Heart left ventricle (tissue), 16 donors: ENCODE measurements at regions not wholly inside any gene's neighbourhood (a gene's known extent, or its start where the extent isn't known, plus 50 kb on each side); places are given as distances from the start of the nearest gene placed in this dataset.

Source experiments
- ATAC-seq, 4 donors: fragments of 200-7000 bp; cut with Tn5 transposase; one replicate each; pipeline ENCODE4 v1.9.1; 2020 to 2022; ENCODE audit warnings: moderate library complexity in 4 of 4, mild to moderate bottlenecking in 3 of 4, moderate number of reproducible peaks in 1 of 4
- DNase-seq, 5 donors: peaks; one replicate each; pipeline ENCODE4 v3.0.0-alpha.2; 2020
- H3K27ac ChIP-seq, 12 donors: fragments of 200-600 bp; sonication (generic) in 4 of 12; one replicate each; pipeline versions ENCODE4 v1.5.0 to v1.8.0; 2016 to 2022; ENCODE audit warnings: mild to moderate bottlenecking in 2 of 12
- H3K27me3 ChIP-seq, 9 donors: fragments of 200-600 bp; sonication (generic) in 2 of 9; one replicate each; pipeline versions ENCODE4 v1.5.1 to v1.8.0; 2016 to 2022; ENCODE audit warnings: mild to moderate bottlenecking in 3 of 9
- H3K36me3 ChIP-seq, 9 donors: fragments of 200-600 bp; sonication (generic) in 2 of 9; one replicate each; pipeline versions ENCODE4 v1.5.0 to v1.8.0; 2018 to 2022; ENCODE audit warnings: mild to moderate bottlenecking in 2 of 9
- H3K4me1 ChIP-seq, 12 donors: fragments of 200-600 bp; sonication (generic) in 4 of 12; one replicate each; pipeline versions ENCODE4 v1.5.0 to v1.8.0; 2016 to 2022; ENCODE audit warnings: mild to moderate bottlenecking in 3 of 12
- H3K4me3 ChIP-seq, 12 donors: fragments of 200-600 bp; sonication (generic) in 4 of 12; one replicate each; pipeline versions ENCODE4 v1.5.0 to v1.8.0; 2017 to 2022; ENCODE audit warnings: mild to moderate bottlenecking in 9 of 12, moderate library complexity in 4 of 12
- H3K9me3 ChIP-seq, 12 donors: fragments of 200-600 bp; sonication (generic) in 4 of 12; one replicate each; pipeline versions ENCODE4 v1.5.0 to v1.8.0; 2016 to 2022; ENCODE audit warnings: mild to moderate bottlenecking in 1 of 12
- CTCF ChIP-seq, 12 donors: fragments of 200-600 bp; sonication (generic) in 4 of 12; IDR thresholded peaks; one replicate each; pipeline versions ENCODE4 v1.5.0 to v1.8.0; 2018 to 2022; ENCODE audit warnings: antibody characterized with exemption in 12 of 12, mild to moderate bottlenecking in 5 of 12
- POLR2A ChIP-seq, 2 donors: fragments of 450-650 bp; IDR thresholded peaks; one replicate each; pipeline ENCODE4 v1.6.1; 2017; ENCODE audit warnings: antibody characterized with exemption in 2 of 2, mild to moderate bottlenecking in 2 of 2, moderate library complexity in 2 of 2
- WGBS, 4 donors: extraction: QIAGEN DNeasy Blood & Tissue Kit in 2 of 4; methylation state at CpG; one replicate each; pipeline versions ENCODE4 v1.1.5 to v1.1.7; 2013 to 2018; 5-methylcytosine and 5-hydroxymethylcytosine counted together
- intact Hi-C, 10 donors: fragments of 100-400 bp; cut with DNase I; formaldehyde crosslinking; loops; one replicate each; pipeline versions ENCODE4 v1.11.1 to v1.14.2; 2022
- donor health status: ischemic (EF 13 %, LVEDD 7.1; RV severe dilation, severe dysfunction).
- donor health status: healthy with polysubstance abuse.
- donor health status: DM: no; HTN: yes; CAD: no.
- donor health status: DM: no; HTN: no; CAD: no.
- donor health status: ischemic (EF 25% LVEDD 6.9; RV normal size, moderate dysfunction).
- donor health status: ischemic (EF 25% LVEDD 5.7; RV mildly dilated, moderate dysfunction).
- donor health status: healthy.
- donor health status: DM: yes; HTN: yes; CAD: no.
- donor health status: ischemic (EF 35%, LVEDD 5.7; RV mildly dilated, moderate dysfunction).
- donor health status: nonischemic (EF 11% LVEDD 7.7; RV severe dilation, severe dysfunction).
- donor health status: DM: yes; HTN: yes; CAD: no.
- donor health status: PGD.
- donor health status: ischemic (EF 29% LVEDD 5.4; RV normal size, mild dysfunction).
- donor health status: nonischemic (EF 23%, LVEDD 6.1; RV moderate dilation, normal function).

- no peak for TF ChIP-seq CTCF (IDR thresholded peaks at IDR 0.05)
- TF ChIP-seq POLR2A (IDR thresholded peaks at IDR 0.05): no peak
- intact Hi-C loops: loop anchor here in 2 of 10 donors (5.0 to 10.0 kb wide), 2 partner anchors 134 to 288 kb away; partner anchors contain the start of gene IGLL5 (in 1 of the 2)
- Histone ChIP-seq H3K9me3 (no peaks in the 10 kb centered on the region), H3K4me1 (peaks cover 0 to 11% (median 0%) of the 10 kb centered on the region in 12 donors), H3K27me3 (peaks cover 0 to 23% (median 0%) of the 10 kb centered on the region in 9 donors), H3K36me3 (no peaks in the 10 kb centered on the region), H3K27ac (no peak overlapping the region), H3K4me3 (no peak overlapping the region)
- 64 to 75% (median 73%) methylated on average over 3 to 6 of the region's 6 CpGs for WGBS, 4 donors
- no peak for ATAC-seq
- DNase-seq: no peak
Measured at GRCh38 chr22:22750335-22751042, 106.1 kb downstream of the GGTLC2 start.

GRCh38 chr22:22751043-22751603, 106.7 kb downstream of the GGTLC2 start:
- H3K36me3 ChIP-seq: no peaks in the 10 kb centered on the region
- TF ChIP-seq CTCF (IDR thresholded peaks at IDR 0.05) (no peak), POLR2A (IDR thresholded peaks at IDR 0.05) (no peak)
- WGBS, 4 donors: 87 to 93% (median 88%) methylated on average over 2 of the region's 2 CpGs
- no peak for ATAC-seq
- DNase-seq: no peak
- H3K9me3 ChIP-seq: no peaks in the 10 kb centered on the region
- peaks cover 0 to 26% (median 0%) of the 10 kb centered on the region in 9 donors for H3K27me3 ChIP-seq
- no peak overlapping the region for H3K4me3 ChIP-seq
- H3K27ac ChIP-seq: no peak overlapping the region
- peaks cover 0 to 15% (median 0%) of the 10 kb centered on the region in 12 donors for H3K4me1 ChIP-seq
- intact Hi-C loops: loop anchor here in 2 of 10 donors (5.0 to 10.0 kb wide), 2 partner anchors 134 to 289 kb away; partner anchors contain the start of gene IGLL5 (in 1 of the 2)

GRCh38 chr22:22752199-22752555, 107.8 kb downstream of the GGTLC2 start:
- peaks cover 0 to 28% (median 0%) of the 10 kb centered on the region in 9 donors for H3K27me3 ChIP-seq
- TF ChIP-seq CTCF (IDR thresholded peaks at IDR 0.05): no peak
- TF ChIP-seq POLR2A (IDR thresholded peaks at IDR 0.05): no peak
- no peak for ATAC-seq
- peaks cover 0 to 21% (median 0%) of the 10 kb centered on the region in 12 donors for H3K4me1 ChIP-seq
- WGBS, 4 donors: 85 to 91% (median 90%) methylated on average over 1 of the region's 1 CpG
- H3K4me3 ChIP-seq: no peak overlapping the region
- intact Hi-C loops: loop anchor here in 2 of 10 donors (5.0 to 10.0 kb wide), 2 partner anchors 133 to 290 kb away; partner anchors contain the start of gene IGLL5 (in 1 of the 2)
- H3K9me3 ChIP-seq: no peaks in the 10 kb centered on the region
- H3K36me3 ChIP-seq: no peaks in the 10 kb centered on the region
- no peak for DNase-seq
- no peak overlapping the region for H3K27ac ChIP-seq
